GM18507 (cell line): ENCODE measurements at regions not wholly inside any gene's neighbourhood (a gene's known extent, or its start where the extent isn't known, plus 50 kb on each side); places are given as distances from the start of the nearest gene placed in this dataset.

Source experiments
- DNase-seq: peaks from one replicate; pipeline ENCODE4 v3.0.0; 2011; ENCODE audit warnings: low read depth; ENCODE audit not compliant: insufficient read length; ENCODE audit errors: extremely low spot score
- FAIRE-seq: peaks from 2 replicates; lab custom pipeline; 2011; peaks lifted over from hg19 to GRCh38; lab: Jason Lieb, UNC

GRCh38 chr4:158016511-158016910 is 156.3 kb downstream of the GASK1B start:
- FAIRE-seq (no peak), DNase-seq (no peak)

DNA sequence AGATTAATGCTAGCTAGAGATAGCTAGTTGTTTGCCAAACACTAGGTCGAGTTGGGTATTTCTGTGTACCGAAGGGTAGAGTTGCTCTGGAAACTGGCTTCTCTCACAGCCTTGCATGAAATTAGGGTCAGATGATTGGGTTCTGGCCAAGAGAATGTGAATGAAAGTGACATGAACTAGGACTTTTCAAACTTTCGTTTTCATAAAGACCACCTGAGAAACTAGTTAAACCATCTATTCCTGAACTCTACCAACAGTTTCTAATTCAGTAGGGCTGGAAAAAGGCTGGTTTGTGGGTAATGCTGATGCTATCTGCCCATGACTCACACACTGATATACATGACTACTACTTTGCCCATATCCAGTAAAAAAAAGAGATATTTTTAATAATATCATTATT is 157.6 kb downstream of the GASK1B start:
- DNase-seq (no peak), FAIRE-seq (no peak)

GRCh38 chr4:158013858-158014257 is 159.0 kb downstream of the GASK1B start:
- DNase-seq (no peak), FAIRE-seq (no peak)

DNA sequence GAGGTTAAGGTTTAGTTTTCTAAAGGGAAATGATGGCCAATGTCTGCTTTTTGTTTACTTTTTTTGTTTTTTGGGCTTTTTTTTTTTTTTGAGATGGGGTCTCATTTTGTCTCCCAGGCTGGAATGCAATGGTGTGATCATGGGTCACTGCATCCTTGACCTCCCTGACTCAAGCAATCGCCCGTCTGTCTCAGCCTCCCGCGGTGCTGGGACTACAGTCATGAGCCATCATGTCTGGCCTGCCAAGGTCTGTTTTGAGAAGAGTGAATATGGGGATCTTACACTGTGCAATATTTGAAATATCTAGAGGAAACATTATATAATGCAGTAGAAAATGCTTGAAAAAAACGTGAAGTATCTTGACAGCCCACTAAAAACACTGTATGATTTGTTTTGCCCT is 162.5 kb downstream of the GASK1B start:
- no peak for FAIRE-seq

DNA sequence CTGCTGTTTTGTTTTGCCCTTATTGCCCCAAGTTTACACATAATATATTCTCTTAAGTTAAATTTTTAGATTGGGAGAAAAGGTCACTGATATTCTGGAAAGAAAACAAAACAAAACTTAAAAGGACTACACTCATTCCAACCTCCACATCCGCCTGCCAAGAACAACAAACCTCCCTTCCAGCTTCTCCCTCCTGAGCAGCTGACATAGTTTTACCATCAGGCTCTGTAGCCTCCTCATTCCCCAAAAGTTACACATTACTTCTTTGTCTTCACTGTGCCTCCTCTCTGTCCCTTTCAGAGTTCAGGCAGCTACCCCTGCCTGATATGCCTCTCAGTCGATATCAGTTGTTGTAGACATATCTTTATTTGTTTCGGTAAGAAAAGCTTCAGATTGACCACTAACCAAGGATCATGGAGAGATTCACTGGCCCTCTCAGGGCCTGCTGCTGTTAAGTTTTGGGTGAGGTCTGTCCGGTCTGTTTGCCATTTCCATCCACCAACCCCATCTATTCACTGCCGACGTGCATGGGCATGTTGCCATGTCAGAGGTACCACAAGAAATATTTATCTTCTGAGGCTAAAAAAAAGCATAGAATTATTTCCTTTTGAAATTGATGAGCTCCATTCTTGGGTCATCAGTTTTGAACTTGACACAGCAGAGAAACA is 164.1 kb downstream of the GASK1B start:
- DNase-seq (no peak), FAIRE-seq (no peak)

More for the DNA sequence above, 162.5 kb downstream of the GASK1B start:
- DNase-seq, result no peak

DNA sequence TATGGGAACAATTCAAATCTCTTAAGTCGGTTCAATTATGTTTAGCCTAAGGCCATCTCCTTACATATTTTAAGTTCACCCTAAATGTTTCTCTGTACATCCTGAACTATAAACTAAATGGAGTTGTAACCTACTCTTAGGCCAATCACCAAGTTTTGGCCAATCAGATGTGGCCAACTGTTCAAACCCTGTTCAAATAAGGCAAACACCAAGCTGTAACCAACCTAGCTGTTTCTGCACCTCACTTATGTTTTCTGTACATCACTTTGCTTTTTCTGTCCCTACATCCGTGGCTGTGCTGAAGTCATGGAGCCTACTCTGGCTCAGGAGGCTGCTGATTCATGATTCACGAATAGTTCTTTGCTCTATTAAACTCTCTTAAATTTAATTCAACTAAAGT is 165.3 kb downstream of the GASK1B start:
- no peak for FAIRE-seq
- no peak for DNase-seq

DNA sequence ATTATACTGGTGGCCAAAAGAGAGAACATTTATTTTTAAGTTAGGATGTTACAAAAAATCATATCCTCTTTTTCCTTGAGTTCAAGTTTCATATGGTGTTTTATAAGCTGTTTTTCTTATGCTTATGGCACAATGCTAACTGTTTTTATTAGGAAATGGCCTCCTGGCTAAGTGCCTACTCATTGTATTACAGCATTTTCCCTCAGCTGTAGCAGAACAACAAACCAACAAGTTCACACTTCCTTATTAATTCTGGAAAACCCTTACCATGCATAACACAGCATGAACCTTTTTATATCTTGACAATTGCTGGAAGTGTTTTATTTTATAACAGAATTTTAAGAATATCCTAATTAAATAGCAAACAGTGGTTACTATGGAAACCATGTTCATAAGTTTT is 165.8 kb downstream of the GASK1B start:
- FAIRE-seq (no peak), DNase-seq (no peak)

- FAIRE-seq (no peak), DNase-seq (no peak)
These were observed 167.8 kb downstream of the GASK1B start for GRCh38 chr4:158005021-158005420.

DNA sequence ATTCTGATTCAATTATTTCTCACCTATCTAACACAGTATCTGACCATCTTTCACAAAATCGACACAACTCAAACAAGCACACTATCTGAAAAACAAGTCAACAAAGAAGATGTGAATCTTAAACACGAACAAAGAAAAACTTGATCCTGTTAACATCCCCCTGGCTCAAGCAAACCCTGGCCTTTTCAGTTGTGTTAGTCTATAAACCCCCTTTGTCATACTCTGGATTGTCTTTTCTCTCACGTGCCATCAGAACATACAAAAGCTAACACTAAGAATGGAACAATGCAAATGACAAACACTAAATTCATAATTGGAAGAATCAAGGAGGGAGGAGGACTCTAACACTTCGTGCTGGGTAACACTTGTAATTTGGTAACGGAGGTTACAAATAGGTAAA is 168.7 kb downstream of the GASK1B start:
- FAIRE-seq (no peak), DNase-seq (no peak)

GRCh38 chr4:158003212-158003611 is 169.6 kb downstream of the GASK1B start:
- FAIRE-seq, result no peak
- DNase-seq, result no peak

- DNase-seq (no peak), FAIRE-seq (no peak)
These were observed 170.7 kb downstream of the GASK1B start for GRCh38 chr4:158002173-158002572.

- no peak for FAIRE-seq
- DNase-seq, result no peak
These were observed 171.1 kb downstream of the GASK1B start for GRCh38 chr4:158001756-158002155.

GRCh38 chr4:157999723-158000122 is 173.1 kb downstream of the GASK1B start:
- FAIRE-seq, result no peak
- DNase-seq, result no peak

GRCh38 chr4:157997296-157997695 is 175.5 kb downstream of the GASK1B start:
- FAIRE-seq (no peak), DNase-seq (no peak)

- no peak for DNase-seq
- FAIRE-seq, result no peak
These were observed 176.5 kb downstream of the GASK1B start for GRCh38 chr4:157996061-157997028.

DNA sequence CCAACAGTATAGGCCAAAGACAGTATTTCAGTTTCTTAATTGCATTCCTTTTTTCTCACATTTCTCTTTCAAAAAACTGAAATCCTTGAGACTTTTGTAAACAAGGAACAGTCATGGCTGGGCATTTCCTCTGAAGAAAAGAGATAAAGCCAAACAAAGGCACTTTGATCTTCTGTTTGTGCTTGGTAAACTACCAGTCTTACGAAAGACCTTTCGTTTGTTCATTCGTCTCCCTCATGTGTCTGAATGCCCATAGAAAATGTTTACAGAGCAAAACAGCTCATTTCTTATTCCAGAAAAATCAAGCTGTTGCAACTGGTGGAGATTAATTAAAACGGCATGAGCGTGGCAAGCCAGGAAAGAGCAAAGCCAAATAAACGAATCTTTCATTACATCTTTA is 178.0 kb downstream of the GASK1B start:
- DNase-seq (no peak), FAIRE-seq (no peak)

DNA sequence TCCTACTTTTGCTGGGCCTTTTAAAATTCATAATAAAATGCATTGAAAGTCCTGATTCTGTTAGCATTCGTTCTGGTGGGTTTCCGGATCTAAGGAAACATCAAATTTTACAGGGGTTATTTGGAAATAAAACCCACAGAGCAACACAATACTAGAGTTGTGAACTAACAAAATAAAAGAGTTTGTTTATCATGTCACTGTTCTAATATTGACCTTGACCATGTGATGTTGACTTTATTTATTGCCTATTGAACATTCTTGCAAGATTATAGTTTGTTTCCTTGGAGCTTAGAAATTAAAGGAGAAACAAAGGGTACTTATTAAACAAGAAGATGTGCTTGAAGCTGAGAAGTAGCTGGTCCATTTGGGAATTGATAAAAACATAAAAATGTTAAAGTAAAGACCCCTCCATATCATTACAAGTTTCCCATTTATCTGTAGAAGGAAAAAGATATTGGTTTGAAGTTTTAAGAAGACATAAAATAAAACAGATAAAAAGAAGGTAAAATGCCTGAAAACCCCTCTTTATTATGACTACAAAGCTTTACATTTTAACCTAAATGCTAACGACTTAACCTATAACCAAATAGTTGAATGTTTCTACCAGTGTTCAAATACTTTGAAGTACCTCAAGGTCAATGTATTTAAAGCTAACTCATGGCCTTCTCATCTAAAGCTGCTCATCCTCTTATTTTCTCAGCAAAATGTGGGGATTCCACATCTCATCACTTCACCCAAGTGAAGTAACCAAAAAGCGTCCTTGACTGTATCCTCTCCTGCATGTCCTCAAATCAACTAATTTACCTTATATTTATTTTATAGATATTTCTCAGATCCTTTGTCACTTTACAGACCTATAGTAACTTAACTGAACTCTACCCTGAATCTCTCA is 179.6 kb downstream of the GASK1B start:
- no peak for DNase-seq
- no peak for FAIRE-seq

- peak; percentile 2 for DNase-seq
- FAIRE-seq, result peak; percentile 63
These were observed 180.7 kb downstream of the GASK1B start for GRCh38 chr4:157992038-157992705.

DNA sequence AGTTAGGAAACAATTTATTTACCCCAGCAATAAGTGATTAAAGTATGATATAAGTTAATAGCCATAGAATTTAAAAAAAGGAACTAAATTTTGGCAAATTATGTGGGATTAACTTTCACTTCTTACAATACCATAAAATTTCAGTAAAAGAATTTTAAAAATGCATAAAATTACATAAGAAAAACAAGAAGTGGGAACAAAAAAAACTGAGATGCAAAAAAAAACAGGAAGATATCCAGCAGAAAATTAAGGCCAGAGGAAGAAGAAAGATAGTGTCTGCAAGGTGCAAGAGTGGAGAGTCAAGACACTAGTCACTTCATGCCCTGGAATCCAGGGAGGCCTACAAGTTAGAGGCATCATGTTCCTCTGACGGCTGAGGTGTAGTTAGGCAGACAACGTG is 184.2 kb downstream of the GASK1B start:
- FAIRE-seq (no peak), DNase-seq (no peak)
